UCSD-AML1 (cell line): ENCODE measurements at regions not wholly inside any gene's neighbourhood (a gene's known extent, or its start where the extent isn't known, plus 50 kb on each side); places are given as distances from the start of the nearest gene placed in this dataset.

ENCODE experiments used
- DNase-seq: peaks from one replicate; lab custom pipeline; 2025; ENCODE audit not compliant: unreplicated experiment; lab: John Stamatoyannopoulos, UW

- DNase-seq, result no peak
These were observed 140.0 kb upstream of the HMHB1 start for GRCh38 chr5:143671674-143672569.

- no peak for DNase-seq
These were observed 140.9 kb upstream of the HMHB1 start for GRCh38 chr5:143671021-143671420.

GRCh38 chr5:143665866-143666265 is 146.1 kb upstream of the HMHB1 start:
- no peak for DNase-seq

GRCh38 chr5:143664623-143665022 is 147.3 kb upstream of the HMHB1 start:
- DNase-seq, result no peak

GRCh38 chr5:143663872-143664271 is 148.1 kb upstream of the HMHB1 start:
- no peak for DNase-seq

DNA sequence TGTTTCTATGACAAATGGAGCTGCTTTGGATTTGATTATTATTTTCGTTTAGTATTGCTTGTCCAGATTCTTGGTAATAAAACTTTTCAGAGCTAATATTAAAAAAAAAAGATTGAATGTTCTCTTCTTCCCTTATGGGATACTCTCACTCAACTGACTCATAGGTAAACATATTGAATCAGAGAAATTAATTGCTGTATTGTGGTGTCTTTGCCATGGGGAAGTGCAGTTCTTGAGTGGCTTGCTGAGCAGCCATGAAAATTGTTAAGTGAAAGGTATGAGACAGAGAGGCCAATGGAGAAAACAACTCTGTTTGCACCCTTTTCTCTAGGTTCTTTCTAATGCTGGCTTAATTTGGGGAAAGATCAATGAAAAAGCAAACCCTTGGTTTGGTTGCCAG is 149.9 kb upstream of the HMHB1 start:
- DNase-seq, result no peak

GRCh38 chr5:143660625-143661024 is 151.3 kb upstream of the HMHB1 start:
- DNase-seq, result no peak

GRCh38 chr5:143659599-143660238 is 152.2 kb upstream of the HMHB1 start:
- no peak for DNase-seq

GRCh38 chr5:143658956-143659355 is 153.0 kb upstream of the HMHB1 start:
- DNase-seq, result no peak

DNA sequence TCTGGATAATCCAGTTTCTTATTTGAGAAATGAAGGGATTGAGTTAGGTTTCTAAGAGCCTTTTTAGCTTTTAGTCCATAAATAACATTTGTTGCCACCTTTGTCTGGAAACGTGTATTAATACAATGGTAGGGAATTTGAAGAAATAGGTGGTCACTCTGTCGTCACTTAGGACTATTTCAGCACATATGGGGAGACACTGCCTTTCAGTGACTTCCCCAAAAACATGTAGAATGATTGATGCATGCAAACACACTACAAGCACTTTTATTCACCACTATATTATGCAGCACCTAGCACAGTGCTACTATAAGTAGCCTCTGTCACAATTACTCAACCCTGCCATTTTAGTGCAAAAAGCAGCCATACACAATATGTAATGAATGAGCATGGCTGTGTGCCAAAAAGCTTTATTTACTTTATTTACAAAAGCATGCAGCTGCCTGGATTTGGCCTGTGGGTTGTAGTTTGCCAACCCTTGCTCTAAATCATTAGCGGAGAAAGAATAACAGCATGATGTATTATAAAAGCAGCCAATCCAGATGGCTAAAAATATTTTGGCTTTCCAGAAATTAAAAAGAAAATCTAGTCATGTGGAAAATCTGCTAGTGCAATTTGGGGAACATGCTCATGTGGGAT is 154.2 kb upstream of the HMHB1 start:
- no peak for DNase-seq

- DNase-seq, result no peak
These were observed 158.1 kb upstream of the HMHB1 start for GRCh38 chr5:143653766-143654282.

DNA sequence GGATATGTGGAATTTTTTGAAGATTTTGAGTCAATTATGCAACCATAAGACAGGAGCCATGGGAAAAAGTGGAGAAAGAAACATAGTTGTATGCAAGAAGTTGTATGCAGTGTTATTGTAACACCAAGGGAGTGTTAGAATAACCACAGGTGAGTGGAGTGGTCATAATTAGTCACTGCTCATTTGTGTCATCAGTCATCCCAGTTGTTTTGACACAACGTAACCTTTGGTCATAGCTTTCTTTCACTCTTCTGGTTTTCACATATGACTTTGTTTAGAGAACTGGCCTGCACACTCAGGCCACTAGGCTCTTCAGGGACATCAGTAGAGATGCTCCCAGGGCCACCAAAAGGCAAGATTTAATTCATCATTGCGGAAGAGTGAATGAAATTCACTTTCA is 158.7 kb upstream of the HMHB1 start:
- no peak for DNase-seq

DNA sequence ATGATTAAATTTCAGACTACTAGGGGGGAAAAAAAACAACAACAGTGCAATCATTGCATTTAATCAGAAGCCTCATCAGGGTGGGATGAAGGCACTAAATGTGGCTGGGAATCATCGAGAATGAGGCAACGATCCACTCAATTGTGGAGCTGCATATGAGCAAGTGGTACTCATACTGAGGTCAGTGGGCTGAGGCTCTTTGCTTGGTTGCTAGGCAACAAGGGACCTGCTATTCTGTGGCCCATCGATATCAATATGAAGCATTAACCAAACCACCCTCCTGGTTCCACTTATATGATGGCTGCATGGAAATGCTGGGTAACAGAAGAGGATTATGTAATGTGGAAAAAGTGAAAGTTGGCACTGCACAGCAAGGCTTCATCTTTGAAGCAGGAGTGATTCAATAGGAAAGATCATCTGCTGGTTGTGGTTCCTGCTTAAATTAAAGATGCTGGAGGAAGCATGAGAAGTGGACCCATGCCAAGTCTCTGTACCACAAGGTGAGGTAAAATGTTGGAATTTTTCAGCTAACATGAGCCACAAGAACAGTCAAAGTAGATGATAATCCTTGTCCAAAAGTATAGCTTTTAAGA is 159.8 kb upstream of the HMHB1 start:
- no peak for DNase-seq

DNA sequence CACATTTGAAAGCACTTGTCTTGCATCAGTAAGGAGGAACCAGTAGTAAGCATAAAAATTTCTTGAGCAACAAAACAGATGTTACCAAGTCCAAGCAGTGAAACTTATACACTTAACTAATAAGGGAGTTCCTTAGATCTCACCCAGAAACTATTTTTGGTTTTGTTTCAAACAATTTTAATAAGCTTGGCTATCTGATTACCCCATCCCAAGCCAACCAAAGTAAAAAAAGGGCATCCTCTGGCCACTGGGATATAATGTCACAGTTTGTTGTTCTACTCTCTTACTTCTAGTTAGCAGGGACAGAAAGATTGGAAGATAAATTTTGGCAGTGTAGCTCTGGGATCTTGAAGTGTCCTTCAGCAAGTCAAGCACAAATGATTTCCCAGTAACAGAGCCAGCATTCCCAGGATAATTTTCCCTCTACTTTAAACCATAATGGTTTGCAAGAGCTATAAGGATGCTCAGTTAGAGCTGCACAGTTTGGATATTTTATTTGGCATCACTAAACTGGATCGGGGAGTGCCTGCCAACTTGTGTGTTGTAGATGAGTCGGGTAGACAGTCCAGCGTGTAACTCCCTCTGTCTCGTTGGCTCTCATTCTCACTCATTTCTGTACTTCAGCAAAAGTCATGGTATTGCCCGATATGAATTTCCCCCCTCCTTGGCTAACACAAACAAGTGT is 161.9 kb upstream of the HMHB1 start:
- no peak for DNase-seq

DNA sequence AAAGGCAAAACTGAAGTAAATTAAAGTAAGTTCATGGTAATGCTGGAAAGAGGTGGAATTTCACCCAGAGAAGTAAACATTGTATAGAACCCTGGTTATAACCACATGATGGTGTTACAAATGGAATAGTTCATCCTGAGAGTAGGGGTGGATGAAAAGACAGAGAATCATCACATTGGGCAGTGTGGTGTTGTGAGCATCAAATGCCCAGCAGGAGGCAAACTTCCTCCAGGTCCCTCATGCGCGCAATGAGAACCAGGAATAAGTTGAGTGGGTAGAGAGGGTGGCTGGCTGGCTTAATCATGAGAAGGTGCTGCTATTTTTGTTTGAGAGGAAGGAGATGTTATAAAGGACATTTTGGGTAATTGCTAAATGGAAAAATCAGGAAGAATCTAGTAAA is 163.3 kb upstream of the HMHB1 start:
- DNase-seq, result no peak

GRCh38 chr5:143646961-143647360 is 165.0 kb upstream of the HMHB1 start:
- DNase-seq, result no peak

- no peak for DNase-seq
These were observed 166.6 kb upstream of the HMHB1 start for GRCh38 chr5:143645356-143645755.

DNA sequence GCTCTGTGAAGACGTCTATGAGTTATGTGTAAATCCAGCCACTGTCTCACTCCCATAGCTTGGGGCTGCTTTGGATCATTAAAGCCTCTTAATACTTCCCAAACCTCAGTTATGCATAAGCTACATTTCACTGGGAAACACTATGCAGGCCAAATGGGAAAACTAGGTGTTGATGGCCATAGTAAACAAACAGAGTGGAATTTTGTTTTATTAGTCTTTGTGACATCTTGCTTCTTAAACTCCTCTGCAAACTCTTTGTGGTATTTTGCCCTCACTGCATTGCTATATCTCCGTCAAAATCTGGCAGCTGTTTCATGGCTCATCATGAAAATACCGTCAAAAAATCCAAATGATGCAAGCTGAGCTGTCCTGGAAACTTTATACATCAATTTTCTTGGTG is 167.2 kb upstream of the HMHB1 start:
- DNase-seq, result no peak

DNA sequence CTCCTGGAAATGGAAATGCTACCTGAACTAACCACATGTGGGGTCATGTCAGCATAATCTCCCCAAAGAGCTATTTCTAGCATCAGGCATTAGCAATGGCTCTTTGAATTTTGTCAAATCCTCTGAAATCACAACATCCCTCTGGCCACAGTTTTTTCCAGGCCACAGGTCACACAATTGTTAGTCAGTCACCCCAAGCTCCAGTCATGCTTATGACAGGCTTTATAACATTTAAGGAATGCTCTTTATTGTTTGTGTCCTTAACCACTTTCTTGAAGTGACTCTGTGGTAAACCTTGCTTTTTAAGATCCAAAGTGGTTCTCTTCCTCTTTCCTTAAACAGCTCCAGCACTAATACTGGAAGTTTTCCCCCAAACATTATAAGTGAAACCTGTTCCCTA is 169.2 kb upstream of the HMHB1 start:
- DNase-seq, result no peak

- no peak for DNase-seq
These were observed 170.2 kb upstream of the HMHB1 start for GRCh38 chr5:143641549-143642355.
